CD1c-positive myeloid dendritic cell (primary cell): ENCODE measurements at regions not wholly inside any gene's neighbourhood (a gene's known extent, or its start where the extent isn't known, plus 50 kb on each side); places are given as distances from the start of the nearest gene placed in this dataset.

Source experiments
- DNase-seq: peaks from one replicate; pipeline ENCODE4 v3.0.0-alpha.2; 2016; ENCODE audit errors: extremely low spot score

- DNase-seq: no peak
Observed at GRCh38 chr7:16320099-16320660, 101.2 kb downstream of the CRPPA start.

GRCh38 chr7:16318989-16319915, 102.1 kb downstream of the CRPPA start:
- no peak for DNase-seq

- no peak for DNase-seq
Observed at GRCh38 chr7:16318463-16318862, 102.9 kb downstream of the CRPPA start.

GRCh38 chr7:16317406-16317805, 103.9 kb downstream of the CRPPA start:
- no peak for DNase-seq

- no peak for DNase-seq
Observed at GRCh38 chr7:16315280-16315679, 106.1 kb downstream of the CRPPA start.

GRCh38 chr7:16309129-16309528, 112.2 kb downstream of the CRPPA start:
- no peak for DNase-seq

GRCh38 chr7:16301291-16301690, 120.0 kb downstream of the CRPPA start:
- DNase-seq: no peak

GRCh38 chr7:16300361-16300895, 120.9 kb downstream of the CRPPA start:
- no peak for DNase-seq

- DNase-seq: no peak
Observed at GRCh38 chr7:16299853-16300252, 121.5 kb downstream of the CRPPA start.

- no peak for DNase-seq
Observed at GRCh38 chr7:16298221-16298620, 123.1 kb downstream of the CRPPA start.

- no peak for DNase-seq
Observed at GRCh38 chr7:16295558-16295957, 125.8 kb downstream of the CRPPA start.

- no peak for DNase-seq
Observed at GRCh38 chr7:16293669-16294425, 127.5 kb downstream of the CRPPA start.

GRCh38 chr7:16284581-16284980, 136.8 kb downstream of the CRPPA start:
- no peak for DNase-seq

GRCh38 chr7:16278167-16278787, 143.1 kb downstream of the CRPPA start:
- DNase-seq: no peak

- no peak for DNase-seq
Observed at GRCh38 chr7:16271990-16272665, 149.2 kb downstream of the CRPPA start.

- DNase-seq: no peak
Observed at GRCh38 chr7:16271355-16271915, 149.9 kb downstream of the CRPPA start.

- no peak for DNase-seq
Observed at GRCh38 chr7:16270844-16271243, 150.5 kb downstream of the CRPPA start.

- DNase-seq: no peak
Observed at GRCh38 chr7:16268821-16269768, 152.2 kb downstream of the CRPPA start.

GRCh38 chr7:16267953-16268820, 153.2 kb downstream of the CRPPA start:
- DNase-seq: no peak
